ENCODE measurements at regions not wholly inside any gene's neighbourhood (a gene's known extent, or its start where the extent isn't known, plus 50 kb on each side); places are given as distances from the start of the nearest gene placed in this dataset.

DNA sequence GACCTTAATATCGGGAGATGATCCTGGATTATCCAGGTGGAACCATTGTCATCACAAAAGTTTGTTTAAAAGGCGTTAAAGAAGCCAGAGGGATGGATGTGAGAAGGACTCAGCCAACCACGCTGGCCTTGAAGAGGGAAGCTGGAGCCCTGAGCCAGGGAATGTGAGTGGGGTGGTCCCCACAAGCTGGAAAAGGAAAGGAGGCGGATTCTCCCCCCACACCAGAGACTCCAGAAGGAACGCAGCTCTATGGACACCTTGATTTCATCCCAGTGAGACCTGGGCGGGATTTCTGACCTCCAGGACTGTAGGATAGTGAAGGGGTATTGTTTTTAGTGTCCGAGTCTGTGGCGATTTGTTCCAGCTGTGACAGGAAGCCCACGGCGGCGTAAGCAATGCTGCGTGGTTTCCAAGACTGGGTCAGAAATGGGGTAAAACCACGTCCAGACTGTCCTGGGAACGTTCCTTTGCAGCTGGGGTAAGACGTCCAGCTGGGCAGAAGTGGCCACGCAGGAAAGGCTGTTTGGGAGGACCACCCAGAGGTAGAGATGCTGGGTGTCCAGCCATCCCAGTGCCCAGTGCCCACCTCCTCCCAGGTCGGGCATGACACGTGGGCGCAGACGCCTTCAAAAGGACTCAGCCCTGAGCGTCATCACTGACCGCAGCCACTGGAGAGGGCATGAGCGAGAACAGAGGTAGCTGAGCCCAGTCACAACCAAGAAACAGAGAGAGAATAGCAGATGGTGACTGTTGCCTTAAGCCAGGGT is 125.4 kb upstream of the USP29 start:
- TF ChIP-seq, protein P1, sequence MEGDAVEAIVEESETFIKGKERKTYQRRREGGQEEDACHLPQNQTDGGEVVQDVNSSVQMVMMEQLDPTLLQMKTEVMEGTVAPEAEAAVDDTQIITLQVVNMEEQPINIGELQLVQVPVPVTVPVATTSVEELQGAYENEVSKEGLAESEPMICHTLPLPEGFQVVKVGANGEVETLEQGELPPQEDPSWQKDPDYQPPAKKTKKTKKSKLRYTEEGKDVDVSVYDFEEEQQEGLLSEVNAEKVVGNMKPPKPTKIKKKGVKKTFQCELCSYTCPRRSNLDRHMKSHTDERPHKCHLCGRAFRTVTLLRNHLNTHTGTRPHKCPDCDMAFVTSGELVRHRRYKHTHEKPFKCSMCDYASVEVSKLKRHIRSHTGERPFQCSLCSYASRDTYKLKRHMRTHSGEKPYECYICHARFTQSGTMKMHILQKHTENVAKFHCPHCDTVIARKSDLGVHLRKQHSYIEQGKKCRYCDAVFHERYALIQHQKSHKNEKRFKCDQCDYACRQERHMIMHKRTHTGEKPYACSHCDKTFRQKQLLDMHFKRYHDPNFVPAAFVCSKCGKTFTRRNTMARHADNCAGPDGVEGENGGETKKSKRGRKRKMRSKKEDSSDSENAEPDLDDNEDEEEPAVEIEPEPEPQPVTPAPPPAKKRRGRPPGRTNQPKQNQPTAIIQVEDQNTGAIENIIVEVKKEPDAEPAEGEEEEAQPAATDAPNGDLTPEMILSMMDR (IDR thresholded peaks at IDR 0.05; ENCODE audit: low read length): no peak
- TF ChIP-seq EZH2 (optimal IDR thresholded peaks at IDR 0.05; ENCODE audit: low read depth, low read length): no peak
- no peak for TF ChIP-seq EZH2phosphoT487 (IDR thresholded peaks at IDR 0.05; ENCODE audit: low read length)
